K562 (cell line): ENCODE measurements at regions not wholly inside any gene's neighbourhood (a gene's known extent, or its start where the extent isn't known, plus 50 kb on each side); places are given as distances from the start of the nearest gene placed in this dataset.

Experiments used
- ATAC-seq: fragments of 200-7000 bp; cut with Tn5 transposase; 3 replicates; pipeline ENCODE4 v1.9.1; 2020; ENCODE audit warnings: moderate library complexity
- BruUV-seq: library from RNA; stranded (reverse); fragments of 400-500 nt; replicated peaks from 2 replicates; lab custom pipeline; 2021; lab: Mats Ljungman, UMichigan
- CTCF ChIA-PET: fragments of 300-600 bp; formaldehyde crosslinking; extraction: SDS; loops from one replicate; lab custom pipeline; 2021; ENCODE audit warnings: low intra/inter-chr PET ratio; lab: Yijun Ruan, JAX
- POLR2A ChIA-PET: fragments of 300-600, 350-650 bp; sonication (Branson Sonifier 250); formaldehyde crosslinking; extraction: SDS; loops from one replicate; lab custom pipeline; 2021; ENCODE audit warnings: antibody characterized with exemption, inconsistent platforms; lab: Yijun Ruan, JAX
- DNase-seq, 4 experiments: peaks; one replicate each; pipeline versions ENCODE4 v3.0.0 to v3.0.0-alpha.2; 2011 to 2018; ENCODE audit warnings: low spot score in 3 of 4, mixed read lengths in 3 of 4; ENCODE audit errors: extremely low read depth in 1 of 4
- FAIRE-seq: peaks from 2 replicates; lab custom pipeline; 2011; peaks lifted over from hg19 to GRCh38; lab: Jason Lieb, UNC
- H2AFZ ChIP-seq: 2 replicates; pipeline ENCODE4 v1.6.0; 2011; ENCODE audit warnings: low read depth, low read length, control low read depth, inconsistent platforms
- H3K27ac ChIP-seq: fragments of 200-600 bp; 3 replicates; pipeline ENCODE4 v1.8.0; 2011; ENCODE audit warnings: low read depth, mild to moderate bottlenecking, control low read depth, inconsistent platforms, low read length, moderate library complexity, mixed read lengths; ENCODE audit errors: extremely low read depth
- H3K27me3 ChIP-seq, 2 experiments: fragments of 300-600 bp in 1 of 2; 2 replicates in 1 of 2; 3 replicates in 1 of 2; pipeline versions ENCODE4 v1.6.0 to v1.8.0; 2011; ENCODE audit warnings: inconsistent platforms in 2 of 2, low read length in 2 of 2, mild to moderate bottlenecking in 1 of 2, mixed read lengths in 1 of 2, moderate library complexity in 1 of 2; ENCODE audit not compliant: control insufficient read depth in 2 of 2, insufficient read depth in 2 of 2
- H3K36me3 ChIP-seq: fragments of 300-600 bp; 3 replicates; pipeline ENCODE4 v1.8.0; 2011; ENCODE audit warnings: mild to moderate bottlenecking, low read length, inconsistent platforms; ENCODE audit not compliant: control insufficient read depth, insufficient read depth
- H3K4me1 ChIP-seq, 2 experiments: fragments of 200-600 bp in 1 of 2; replicated peaks in 1 of 2; 2 replicates in 1 of 2; 3 replicates in 1 of 2; pipeline versions ENCODE4 v1.5.1 to v1.8.0; 2011; ENCODE audit warnings: inconsistent platforms in 2 of 2, low read length in 2 of 2, mild to moderate bottlenecking in 1 of 2, mixed read lengths in 1 of 2, moderate library complexity in 1 of 2; ENCODE audit not compliant: control insufficient read depth in 2 of 2, insufficient read depth in 2 of 2
- H3K4me2 ChIP-seq: 2 replicates; pipeline ENCODE4 v1.6.1; 2011; ENCODE audit warnings: low read length, control low read depth, inconsistent platforms, mixed read lengths; ENCODE audit not compliant: insufficient read depth
- H3K4me3 ChIP-seq: fragments of 200-600 bp; sonication (generic), shearing (Covaris generic); 2 replicates; pipeline ENCODE4 v1.5.1; 2016; ENCODE audit warnings: control low read depth, inconsistent platforms
- H3K79me2 ChIP-seq: fragments of 200-600 bp; 3 replicates; pipeline ENCODE4 v1.8.0; 2011; ENCODE audit warnings: low read length, inconsistent platforms; ENCODE audit not compliant: control insufficient read depth, insufficient read depth
- H3K9ac ChIP-seq, 2 experiments: 2 replicates each; pipeline versions ENCODE4 v1.6.0 to v1.6.1; 2011; ENCODE audit warnings: low read depth in 2 of 2, low read length in 2 of 2, control low read depth in 1 of 2, inconsistent platforms in 1 of 2, mild to moderate bottlenecking in 1 of 2, mixed read lengths in 1 of 2; ENCODE audit not compliant: insufficient read depth in 1 of 2
- H3K9me1 ChIP-seq: one replicate; pipeline ENCODE4 v1.6.0; 2011; ENCODE audit warnings: inconsistent platforms, mild to moderate bottlenecking, low read length, moderate library complexity; ENCODE audit not compliant: control insufficient read depth, insufficient read depth
- H3K9me3 ChIP-seq: replicated peaks from 2 replicates; pipeline ENCODE4 v1.5.1; 2011; ENCODE audit warnings: low read depth, low read length, inconsistent platforms; ENCODE audit not compliant: control insufficient read depth, insufficient read depth
- H4K20me1 ChIP-seq: replicated peaks from 2 replicates; pipeline ENCODE4 v1.6.1; 2011; ENCODE audit warnings: low read length, inconsistent platforms, mixed read lengths; ENCODE audit not compliant: control insufficient read depth, insufficient read depth
- GMEB1 ChIP-seq: fragments of 250-450 bp; sonication (Bioruptor Pico); IDR thresholded peaks from 2 replicates; pipeline ENCODE4 v1.4.0; 2020; ENCODE audit warnings: mild to moderate bottlenecking
- PURB ChIP-seq: sonication (generic); formaldehyde crosslinking; IDR thresholded peaks from 2 replicates; pipeline ENCODE4 v1.9.0; 2021; ENCODE audit warnings: low read depth, mild to moderate bottlenecking, missing genetic modification reagents
- WGBS: fragments of 100-300 bp; shearing (Covaris generic); methylation state at CpG from one replicate; pipeline ENCODE4 v1.1.6; 2016; ENCODE audit warnings: low coverage, mixed read lengths; ENCODE audit not compliant: insufficient coverage; ENCODE audit errors: missing lambda C conversion rate; 5-methylcytosine and 5-hydroxymethylcytosine counted together
- in situ Hi-C: fragments of 300-500 bp; cut with MboI; formaldehyde crosslinking; loops from 4 replicates; pipeline ENCODE4 v1.15.0; 2018; ENCODE audit warnings: inconsistent platforms, mixed read lengths
- intact Hi-C: fragments of 100-400 bp; cut with micrococcal nuclease; formaldehyde crosslinking; loops from 2 replicates; pipeline ENCODE4 v1.14.2; 2022
- TF ChIP-seq, protein P1 (sequence below): fragments of 450-650 bp; IDR thresholded peaks from 2 replicates; pipeline ENCODE4 v1.7.0; 2016; ENCODE audit warnings: borderline replicate concordance

DNA sequence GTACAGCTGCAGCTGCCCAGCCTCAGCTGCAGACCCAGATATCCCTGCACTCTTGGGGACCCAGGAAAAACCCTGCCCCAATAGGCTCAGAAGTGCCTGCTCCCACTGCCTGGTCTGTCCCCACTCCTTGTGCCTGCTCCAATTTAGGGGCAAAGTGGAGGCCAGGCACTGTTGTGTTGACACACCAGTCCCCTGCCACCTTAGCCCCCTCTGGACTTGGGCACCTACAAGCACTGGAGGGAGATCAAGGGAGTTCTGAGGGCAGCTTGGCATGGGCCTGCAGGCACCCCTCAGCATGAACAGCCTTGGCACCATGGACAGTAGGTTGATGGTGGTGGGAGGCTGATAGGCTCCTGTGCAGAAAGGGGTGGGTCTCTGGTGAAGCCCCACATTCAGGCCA lies 2020.8 kb upstream of the ADGRL3 start (continued):
- TF ChIP-seq, protein P1, sequence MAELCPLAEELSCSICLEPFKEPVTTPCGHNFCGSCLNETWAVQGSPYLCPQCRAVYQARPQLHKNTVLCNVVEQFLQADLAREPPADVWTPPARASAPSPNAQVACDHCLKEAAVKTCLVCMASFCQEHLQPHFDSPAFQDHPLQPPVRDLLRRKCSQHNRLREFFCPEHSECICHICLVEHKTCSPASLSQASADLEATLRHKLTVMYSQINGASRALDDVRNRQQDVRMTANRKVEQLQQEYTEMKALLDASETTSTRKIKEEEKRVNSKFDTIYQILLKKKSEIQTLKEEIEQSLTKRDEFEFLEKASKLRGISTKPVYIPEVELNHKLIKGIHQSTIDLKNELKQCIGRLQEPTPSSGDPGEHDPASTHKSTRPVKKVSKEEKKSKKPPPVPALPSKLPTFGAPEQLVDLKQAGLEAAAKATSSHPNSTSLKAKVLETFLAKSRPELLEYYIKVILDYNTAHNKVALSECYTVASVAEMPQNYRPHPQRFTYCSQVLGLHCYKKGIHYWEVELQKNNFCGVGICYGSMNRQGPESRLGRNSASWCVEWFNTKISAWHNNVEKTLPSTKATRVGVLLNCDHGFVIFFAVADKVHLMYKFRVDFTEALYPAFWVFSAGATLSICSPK, result no peak
- TF ChIP-seq PURB (CRISPR knock-in tag), result no peak

DNA sequence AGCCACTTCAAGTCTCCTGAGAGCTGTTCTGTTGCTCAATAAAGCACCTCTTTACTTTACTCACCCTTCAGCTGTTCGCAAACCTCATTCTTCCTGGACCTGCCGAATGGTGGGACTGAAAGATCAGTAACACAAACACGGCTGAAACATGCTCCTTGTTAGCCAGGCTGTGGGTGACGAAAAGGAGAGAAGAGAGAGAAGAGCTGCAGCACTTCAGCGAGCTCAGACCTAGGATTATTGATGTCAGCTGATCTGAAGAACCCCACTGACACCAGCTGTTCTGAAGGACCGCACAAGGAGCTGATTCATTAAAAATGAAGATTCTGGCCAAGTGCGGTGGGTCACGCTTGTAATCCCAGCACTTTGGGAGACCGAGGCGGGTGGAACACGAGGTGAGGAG lies 2020.0 kb upstream of the ADGRL3 start:
- H3K4me2 ChIP-seq, result no peak overlapping the region
- 3% methylated on average over 11 of the region's 11 CpGs for WGBS
- H2AFZ ChIP-seq, result no peak overlapping the region
- H3K27ac ChIP-seq, result no peak overlapping the region
- no peaks in the 10 kb centered on the region for H3K79me2 ChIP-seq
- no peaks in the 10 kb centered on the region for H3K36me3 ChIP-seq
- H4K20me1 ChIP-seq, result no peaks in the 10 kb centered on the region
- POLR2A ChIA-PET, result no interaction called here
- H3K9me1 ChIP-seq, result no peaks in the 10 kb centered on the region
- in situ Hi-C loops, result no loop called here
- H3K27me3 ChIP-seq, result no peaks in the 10 kb centered on the region
- BruUV-seq, result no TSS peak
- no peaks in the 10 kb centered on the region for H3K9me3 ChIP-seq
- H3K4me1 ChIP-seq, result no peaks in the 10 kb centered on the region
- no peak for TF ChIP-seq GMEB1 (CRISPR knock-in tag)
- TF ChIP-seq, all 486 proteins: peak for 0
- FAIRE-seq (no peak), ATAC-seq (no peak), DNase-seq (no peak)
- CTCF ChIA-PET, result no interaction called here
- intact Hi-C loops, result no loop called here
- Histone ChIP-seq H3K4me3 (no peak overlapping the region), H3K9ac (no peak overlapping the region)
